ENCODE measurements at regions not wholly inside any gene's neighbourhood (a gene's known extent, or its start where the extent isn't known, plus 50 kb on each side); places are given as distances from the start of the nearest gene placed in this dataset.

DNA sequence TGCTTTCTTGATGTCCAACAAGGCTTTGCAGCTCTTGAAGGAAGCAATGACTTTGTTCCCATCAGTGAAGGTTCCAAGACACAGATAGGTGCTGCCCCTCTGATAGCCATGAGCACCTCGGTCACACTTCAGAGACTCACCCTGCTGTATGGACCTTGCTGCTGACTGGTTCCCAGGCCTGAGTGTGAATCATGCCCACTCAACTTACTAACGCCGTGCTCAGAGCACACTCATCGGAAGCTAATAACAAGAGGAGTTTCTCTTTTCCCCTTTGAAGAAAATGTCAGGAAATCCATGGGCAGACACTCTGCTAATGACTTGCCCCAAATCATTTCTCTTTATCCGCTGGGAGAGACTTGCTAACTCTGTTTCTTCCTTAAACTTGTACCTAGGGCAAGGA lies 83.8 kb upstream of the ARL4C start:
- POLR2A ChIA-PET, result no interaction called here
- Histone ChIP-seq H3K9me3 (ENCODE audit: control insufficient read depth, insufficient read depth, low read depth, low read length) (no peaks in the 10 kb centered on the region), H3K4me3 (ENCODE audit: low read depth, low read length) (no peak overlapping the region), H3K27ac (ENCODE audit: extremely low read depth, low read depth, low read length) (no peak overlapping the region), H3K4me1 (ENCODE audit: control insufficient read depth, insufficient read depth, low read length) (no peaks in the 10 kb centered on the region), H3K36me3 (ENCODE audit: control insufficient read depth in 2 of 2, insufficient read depth in 1 of 2, low read length in 2 of 2) (no peaks in the 10 kb centered on the region)
- TF ChIP-seq ZNF24 (tag by site-specific recombination; IDR thresholded peaks at IDR 0.05) (no peak), ZNF157 (tag by site-specific recombination; IDR thresholded peaks at IDR 0.05) (no peak), ZNF266 (tag by site-specific recombination; IDR thresholded peaks at IDR 0.05; ENCODE audit: low read depth) (no peak), ZNF610 (tag by site-specific recombination; IDR thresholded peaks at IDR 0.05; ENCODE audit: borderline replicate concordance) (no peak), BCL11B (tag by site-specific recombination; IDR thresholded peaks at IDR 0.05; ENCODE audit: low read depth) (no peak), ZFP69B (tag by site-specific recombination; IDR thresholded peaks at IDR 0.05) (no peak), ZNF561 (tag by site-specific recombination; IDR thresholded peaks at IDR 0.05; ENCODE audit: borderline replicate concordance) (no peak), ZNF214 (tag by site-specific recombination; IDR thresholded peaks at IDR 0.05; ENCODE audit: borderline replicate concordance) (no peak), ZNF624 (tag by site-specific recombination; IDR thresholded peaks at IDR 0.05) (no peak), ZNF140 (tag by site-specific recombination; IDR thresholded peaks at IDR 0.05) (no peak), ZNF658 (tag by site-specific recombination; IDR thresholded peaks at IDR 0.05) (no peak), ZBTB44 (tag by site-specific recombination; IDR thresholded peaks at IDR 0.05) (no peak), FEZF1 (tag by site-specific recombination; IDR thresholded peaks at IDR 0.05) (no peak), ZNF571 (tag by site-specific recombination; IDR thresholded peaks at IDR 0.05) (no peak)
- CTCF ChIA-PET, result interaction anchor here (1.0 kb wide), 1 partner anchor 8 kb away, joined by 3 read pairs; no protein-coding TSS in a partner anchor

DNA sequence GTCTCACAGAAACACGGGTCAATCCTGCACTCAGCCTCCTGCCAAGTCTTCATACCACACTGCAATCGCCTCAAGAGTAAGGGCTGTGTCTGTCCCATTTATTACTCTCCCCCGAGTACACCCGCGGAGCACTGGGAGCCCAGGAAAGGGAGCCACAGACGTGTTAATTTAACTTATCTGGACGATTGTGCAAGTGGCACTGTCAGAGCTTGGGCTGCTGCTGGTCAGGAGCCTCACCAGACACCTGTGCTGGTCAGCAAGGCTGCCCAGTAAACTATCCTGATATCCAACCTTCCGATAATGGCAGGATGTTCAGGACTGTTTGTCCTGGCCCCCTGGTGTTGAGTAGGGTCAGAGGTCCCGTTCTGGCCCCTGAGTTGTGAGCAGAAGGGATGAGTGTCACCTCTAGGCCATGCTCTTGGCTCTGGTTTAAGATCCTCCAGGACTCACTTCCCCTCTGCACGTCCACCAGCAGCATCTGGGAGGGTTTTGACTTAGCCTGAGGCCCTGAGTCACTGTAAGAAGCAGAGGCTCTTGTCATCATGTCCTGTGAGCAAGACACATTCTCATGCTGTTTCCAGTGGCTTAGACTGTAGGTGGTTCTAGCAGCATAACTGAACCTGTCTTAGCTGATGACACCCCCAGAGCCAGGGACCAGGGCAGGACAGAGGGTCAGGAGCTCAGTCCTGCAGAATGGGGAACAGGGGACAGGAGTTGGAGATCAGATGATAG lies 82.5 kb upstream of the ARL4C start:
- Histone ChIP-seq H3K4me3 (ENCODE audit: low read depth, low read length) (no peak overlapping the region), H3K36me3 (ENCODE audit: control insufficient read depth in 2 of 2, insufficient read depth in 1 of 2, low read length in 2 of 2) (no peaks in the 10 kb centered on the region), H3K9me3 (ENCODE audit: control insufficient read depth, insufficient read depth, low read depth, low read length) (no peaks in the 10 kb centered on the region), H3K4me1 (ENCODE audit: control insufficient read depth, insufficient read depth, low read length) (no peaks in the 10 kb centered on the region), H3K27ac (ENCODE audit: extremely low read depth, low read depth, low read length) (no peak overlapping the region)
- ChIA-PET CTCF (no interaction called here), POLR2A (no interaction called here)
- no peak for TF ChIP-seq SP3 (tag by site-specific recombination; IDR thresholded peaks at IDR 0.05)
- no peak for TF ChIP-seq REPIN1 (tag by site-specific recombination; IDR thresholded peaks at IDR 0.05; ENCODE audit: low read depth)
- TF ChIP-seq, protein P1, sequence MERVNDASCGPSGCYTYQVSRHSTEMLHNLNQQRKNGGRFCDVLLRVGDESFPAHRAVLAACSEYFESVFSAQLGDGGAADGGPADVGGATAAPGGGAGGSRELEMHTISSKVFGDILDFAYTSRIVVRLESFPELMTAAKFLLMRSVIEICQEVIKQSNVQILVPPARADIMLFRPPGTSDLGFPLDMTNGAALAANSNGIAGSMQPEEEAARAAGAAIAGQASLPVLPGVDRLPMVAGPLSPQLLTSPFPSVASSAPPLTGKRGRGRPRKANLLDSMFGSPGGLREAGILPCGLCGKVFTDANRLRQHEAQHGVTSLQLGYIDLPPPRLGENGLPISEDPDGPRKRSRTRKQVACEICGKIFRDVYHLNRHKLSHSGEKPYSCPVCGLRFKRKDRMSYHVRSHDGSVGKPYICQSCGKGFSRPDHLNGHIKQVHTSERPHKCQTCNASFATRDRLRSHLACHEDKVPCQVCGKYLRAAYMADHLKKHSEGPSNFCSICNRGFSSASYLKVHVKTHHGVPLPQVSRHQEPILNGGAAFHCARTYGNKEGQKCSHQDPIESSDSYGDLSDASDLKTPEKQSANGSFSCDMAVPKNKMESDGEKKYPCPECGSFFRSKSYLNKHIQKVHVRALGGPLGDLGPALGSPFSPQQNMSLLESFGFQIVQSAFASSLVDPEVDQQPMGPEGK (tag by site-specific recombination; IDR thresholded peaks at IDR 0.05), result no peak
- TF ChIP-seq ZNF660 (tag by site-specific recombination; IDR thresholded peaks at IDR 0.05), result no peak
- no peak for TF ChIP-seq ZNF473 (tag by site-specific recombination; IDR thresholded peaks at IDR 0.05)
- no peak for TF ChIP-seq ZNF2 (tag by site-specific recombination; IDR thresholded peaks at IDR 0.05)
- TF ChIP-seq, protein P2, sequence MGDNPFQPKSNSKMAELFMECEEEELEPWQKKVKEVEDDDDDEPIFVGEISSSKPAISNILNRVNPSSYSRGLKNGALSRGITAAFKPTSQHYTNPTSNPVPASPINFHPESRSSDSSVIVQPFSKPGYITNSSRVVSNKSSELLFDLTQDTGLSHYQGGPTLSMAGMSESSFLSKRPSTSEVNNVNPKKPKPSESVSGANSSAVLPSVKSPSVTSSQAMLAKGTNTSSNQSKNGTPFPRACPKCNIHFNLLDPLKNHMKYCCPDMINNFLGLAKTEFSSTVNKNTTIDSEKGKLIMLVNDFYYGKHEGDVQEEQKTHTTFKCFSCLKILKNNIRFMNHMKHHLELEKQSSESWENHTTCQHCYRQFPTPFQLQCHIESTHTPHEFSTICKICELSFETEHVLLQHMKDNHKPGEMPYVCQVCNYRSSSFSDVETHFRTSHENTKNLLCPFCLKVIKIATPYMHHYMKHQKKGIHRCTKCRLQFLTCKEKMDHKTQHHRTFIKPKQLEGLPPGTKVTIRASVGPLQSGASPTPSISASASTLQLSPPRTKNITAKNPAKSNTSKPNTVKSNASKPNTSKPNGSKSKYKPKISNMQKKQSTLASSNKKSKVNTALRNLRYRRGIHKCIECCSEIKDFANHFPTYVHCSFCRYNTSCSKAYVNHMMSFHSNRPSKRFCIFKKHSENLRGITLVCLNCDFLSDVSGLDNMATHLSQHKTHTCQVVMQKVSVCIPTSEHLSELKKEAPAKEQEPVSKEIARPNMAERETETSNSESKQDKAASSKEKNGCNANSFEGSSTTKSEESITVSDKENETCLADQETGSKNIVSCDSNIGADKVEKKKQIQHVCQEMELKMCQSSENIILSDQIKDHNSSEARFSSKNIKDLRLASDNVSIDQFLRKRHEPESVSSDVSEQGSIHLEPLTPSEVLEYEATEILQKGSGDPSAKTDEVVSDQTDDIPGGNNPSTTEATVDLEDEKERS (tag by site-specific recombination; IDR thresholded peaks at IDR 0.05), result no peak
- TF ChIP-seq, protein P3, sequence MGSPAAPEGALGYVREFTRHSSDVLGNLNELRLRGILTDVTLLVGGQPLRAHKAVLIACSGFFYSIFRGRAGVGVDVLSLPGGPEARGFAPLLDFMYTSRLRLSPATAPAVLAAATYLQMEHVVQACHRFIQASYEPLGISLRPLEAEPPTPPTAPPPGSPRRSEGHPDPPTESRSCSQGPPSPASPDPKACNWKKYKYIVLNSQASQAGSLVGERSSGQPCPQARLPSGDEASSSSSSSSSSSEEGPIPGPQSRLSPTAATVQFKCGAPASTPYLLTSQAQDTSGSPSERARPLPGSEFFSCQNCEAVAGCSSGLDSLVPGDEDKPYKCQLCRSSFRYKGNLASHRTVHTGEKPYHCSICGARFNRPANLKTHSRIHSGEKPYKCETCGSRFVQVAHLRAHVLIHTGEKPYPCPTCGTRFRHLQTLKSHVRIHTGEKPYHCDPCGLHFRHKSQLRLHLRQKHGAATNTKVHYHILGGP (tag by site-specific recombination; IDR thresholded peaks at IDR 0.05), result no peak
- TF ChIP-seq ZNF580 (tag by site-specific recombination; IDR thresholded peaks at IDR 0.05), result no peak
- no peak for TF ChIP-seq KLF7 (tag by site-specific recombination; IDR thresholded peaks at IDR 0.05; ENCODE audit: borderline replicate concordance)

Data from HEK293 (cell line).